A673 (cell line): ENCODE measurements at regions not wholly inside any gene's neighbourhood (a gene's known extent, or its start where the extent isn't known, plus 50 kb on each side); places are given as distances from the start of the nearest gene placed in this dataset.

Experiments
- BruUV-seq: library from RNA; stranded (reverse); fragments of 400-500 nt; replicated peaks from 2 replicates; lab custom pipeline; 2021; lab: Mats Ljungman, UMichigan
- CTCF ChIA-PET: fragments of 300-600 bp; sonication (Branson Sonifier 250); formaldehyde crosslinking; loops from one replicate; lab custom pipeline; 2022; ENCODE audit warnings: antibody characterized with exemption; lab: Charles Lee
- POLR2A ChIA-PET: fragments of 300-600 bp; sonication (Branson Sonifier 250); formaldehyde crosslinking; loops from one replicate; lab custom pipeline; 2022; ENCODE audit warnings: antibody characterized with exemption; ENCODE audit not compliant: low non-redundant PET; lab: Charles Lee
- DNase-seq: peaks from one replicate; pipeline ENCODE4 v3.0.0-alpha.2; 2015; ENCODE audit warnings: low spot score
- H3K27ac ChIP-seq: fragments of 200-600 bp; sonication (generic); 2 replicates; pipeline ENCODE4 v1.5.1; 2016; ENCODE audit warnings: mixed run types, low read depth, mild to moderate bottlenecking, mixed read lengths, antibody characterized with exemption, low read length; ENCODE audit not compliant: poor library complexity, severe bottlenecking
- H3K27me3 ChIP-seq: fragments of 200-600 bp; sonication (generic); replicated peaks from 2 replicates; pipeline ENCODE4 v1.6.1; 2017; ENCODE audit warnings: mixed run types, low read depth, mild to moderate bottlenecking, mixed read lengths, antibody characterized with exemption, low read length; ENCODE audit not compliant: insufficient read depth, poor library complexity
- H3K36me3 ChIP-seq: fragments of 200-600 bp; sonication (generic); 2 replicates; pipeline ENCODE4 v1.6.1; 2016; ENCODE audit warnings: mixed run types, mild to moderate bottlenecking, mixed read lengths, antibody characterized with exemption, low read length; ENCODE audit not compliant: insufficient read depth, poor library complexity, severe bottlenecking
- H3K4me1 ChIP-seq: fragments of 200-600 bp; sonication (generic); 2 replicates; pipeline ENCODE4 v1.6.1; 2017; ENCODE audit warnings: mixed run types, mild to moderate bottlenecking, mixed read lengths, antibody characterized with exemption, low read length; ENCODE audit not compliant: insufficient read depth, poor library complexity, severe bottlenecking
- H3K4me3 ChIP-seq: fragments of 200-600 bp; sonication (generic); 2 replicates; pipeline ENCODE4 v1.5.1; 2016; ENCODE audit warnings: low read depth, mixed run types, mild to moderate bottlenecking, mixed read lengths, low read length; ENCODE audit not compliant: poor library complexity, severe bottlenecking
- H3K9me3 ChIP-seq: fragments of 200-600 bp; sonication (generic); 2 replicates; pipeline ENCODE4 v1.6.1; 2016; ENCODE audit warnings: mixed run types, low read depth, mild to moderate bottlenecking, mixed read lengths, antibody characterized with exemption, low read length; ENCODE audit not compliant: poor library complexity, severe bottlenecking
- EZH2 ChIP-seq: fragments of 200-600 bp; sonication (generic); IDR thresholded peaks from 2 replicates; pipeline ENCODE4 v1.6.1; 2017; ENCODE audit warnings: borderline replicate concordance, low read depth, mild to moderate bottlenecking, mixed read lengths, antibody characterized with exemption, low read length; ENCODE audit not compliant: poor library complexity, severe bottlenecking
- intact Hi-C: fragments of 100-400 bp; cut with micrococcal nuclease; formaldehyde crosslinking; loops from one replicate; pipeline ENCODE4 v1.10.0; 2022; ENCODE audit not compliant: unreplicated experiment
- TF ChIP-seq, protein P1 (sequence below): fragments of 300-800, 200-600 bp; sonication (generic); conservative IDR thresholded peaks from 2 replicates; pipeline ENCODE4 v1.5.1; 2017; ENCODE audit warnings: low read depth, mild to moderate bottlenecking, antibody characterized with exemption, low read length, moderate library complexity, mixed read lengths

DNA sequence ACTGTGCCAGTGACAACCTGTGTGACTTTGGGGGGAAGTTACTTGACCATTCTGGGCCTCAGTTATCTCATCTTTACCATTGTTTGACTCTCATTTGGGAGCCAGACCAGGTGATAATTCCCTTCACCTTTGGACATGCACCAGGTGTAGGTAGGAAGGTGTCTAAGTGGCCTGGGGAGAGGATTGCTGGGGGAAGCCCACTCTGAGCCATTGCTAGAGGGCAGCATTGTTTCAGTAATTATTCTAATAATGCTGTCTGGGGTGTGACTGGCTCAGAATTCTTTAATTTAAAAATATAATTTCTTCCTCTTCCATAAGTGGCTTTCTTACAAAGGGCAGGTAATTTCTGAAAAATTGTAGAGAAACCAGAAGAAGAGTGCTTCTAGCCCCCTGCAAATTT lies 104.3 kb downstream of the RTL9 start:
- intact Hi-C loops = loop anchor here (5.0 kb wide), 1 partner anchor 204 kb away; no protein-coding TSS in a partner anchor
- no peaks in the 10 kb centered on the region for H3K36me3 ChIP-seq
- DNase-seq = no peak
- H3K4me3 ChIP-seq = no peak overlapping the region
- no TSS peak for BruUV-seq
- TF ChIP-seq, protein P1, sequence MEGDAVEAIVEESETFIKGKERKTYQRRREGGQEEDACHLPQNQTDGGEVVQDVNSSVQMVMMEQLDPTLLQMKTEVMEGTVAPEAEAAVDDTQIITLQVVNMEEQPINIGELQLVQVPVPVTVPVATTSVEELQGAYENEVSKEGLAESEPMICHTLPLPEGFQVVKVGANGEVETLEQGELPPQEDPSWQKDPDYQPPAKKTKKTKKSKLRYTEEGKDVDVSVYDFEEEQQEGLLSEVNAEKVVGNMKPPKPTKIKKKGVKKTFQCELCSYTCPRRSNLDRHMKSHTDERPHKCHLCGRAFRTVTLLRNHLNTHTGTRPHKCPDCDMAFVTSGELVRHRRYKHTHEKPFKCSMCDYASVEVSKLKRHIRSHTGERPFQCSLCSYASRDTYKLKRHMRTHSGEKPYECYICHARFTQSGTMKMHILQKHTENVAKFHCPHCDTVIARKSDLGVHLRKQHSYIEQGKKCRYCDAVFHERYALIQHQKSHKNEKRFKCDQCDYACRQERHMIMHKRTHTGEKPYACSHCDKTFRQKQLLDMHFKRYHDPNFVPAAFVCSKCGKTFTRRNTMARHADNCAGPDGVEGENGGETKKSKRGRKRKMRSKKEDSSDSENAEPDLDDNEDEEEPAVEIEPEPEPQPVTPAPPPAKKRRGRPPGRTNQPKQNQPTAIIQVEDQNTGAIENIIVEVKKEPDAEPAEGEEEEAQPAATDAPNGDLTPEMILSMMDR = peak; percentile 49
- TF ChIP-seq EZH2 = no peak
- ChIA-PET CTCF (no interaction called here), POLR2A (no interaction called here)
- H3K9me3 ChIP-seq = no peaks in the 10 kb centered on the region
- H3K4me1 ChIP-seq = peaks cover 4% of the 10 kb centered on the region
- H3K27me3 ChIP-seq = no peaks in the 10 kb centered on the region
- H3K27ac ChIP-seq = no peak overlapping the region

DNA sequence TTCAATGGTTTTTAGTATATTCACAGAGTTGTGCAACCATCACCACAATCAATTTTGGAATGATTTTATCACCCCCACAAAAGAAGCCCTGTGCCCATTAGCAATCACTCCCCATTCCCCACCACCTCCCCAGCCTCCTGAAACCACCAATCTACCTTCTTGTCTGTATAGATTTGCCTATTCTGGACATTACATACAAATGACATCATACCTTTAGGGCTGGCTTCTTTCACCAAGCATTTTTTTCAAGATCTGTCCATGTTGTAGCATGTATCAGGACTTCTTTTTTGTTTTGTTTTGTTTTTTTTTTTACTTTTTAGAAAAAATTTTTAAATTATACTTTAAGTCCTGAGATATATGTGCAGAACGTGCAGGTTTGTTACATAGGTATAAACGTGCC lies 108.1 kb downstream of the RTL9 start:
- CTCF ChIA-PET = no interaction called here

GRCh38 chrX:110472265-110472664 lies 113.6 kb downstream of the RTL9 start:
- intact Hi-C loops = no loop called here
- POLR2A ChIA-PET = no interaction called here
- CTCF ChIA-PET = no interaction called here
- no peak for TF ChIP-seq EZH2
- TF ChIP-seq, protein P1 = no peak
- Histone ChIP-seq H3K27ac (no peak overlapping the region), H3K4me1 (no peaks in the 10 kb centered on the region), H3K4me3 (no peak overlapping the region), H3K27me3 (no peaks in the 10 kb centered on the region), H3K9me3 (no peaks in the 10 kb centered on the region), H3K36me3 (no peaks in the 10 kb centered on the region)
- BruUV-seq = no TSS peak
- no peak for DNase-seq

More for the DNA sequence above, 108.1 kb downstream of the RTL9 start:
- no TSS peak for BruUV-seq
- Histone ChIP-seq H3K27ac (no peak overlapping the region), H3K9me3 (no peaks in the 10 kb centered on the region), H3K4me3 (no peak overlapping the region), H3K27me3 (no peaks in the 10 kb centered on the region), H3K4me1 (peaks cover 4% of the 10 kb centered on the region), H3K36me3 (no peaks in the 10 kb centered on the region)
- POLR2A ChIA-PET = no interaction called here
- intact Hi-C loops = no loop called here
- DNase-seq = no peak
- TF ChIP-seq EZH2 = no peak

DNA sequence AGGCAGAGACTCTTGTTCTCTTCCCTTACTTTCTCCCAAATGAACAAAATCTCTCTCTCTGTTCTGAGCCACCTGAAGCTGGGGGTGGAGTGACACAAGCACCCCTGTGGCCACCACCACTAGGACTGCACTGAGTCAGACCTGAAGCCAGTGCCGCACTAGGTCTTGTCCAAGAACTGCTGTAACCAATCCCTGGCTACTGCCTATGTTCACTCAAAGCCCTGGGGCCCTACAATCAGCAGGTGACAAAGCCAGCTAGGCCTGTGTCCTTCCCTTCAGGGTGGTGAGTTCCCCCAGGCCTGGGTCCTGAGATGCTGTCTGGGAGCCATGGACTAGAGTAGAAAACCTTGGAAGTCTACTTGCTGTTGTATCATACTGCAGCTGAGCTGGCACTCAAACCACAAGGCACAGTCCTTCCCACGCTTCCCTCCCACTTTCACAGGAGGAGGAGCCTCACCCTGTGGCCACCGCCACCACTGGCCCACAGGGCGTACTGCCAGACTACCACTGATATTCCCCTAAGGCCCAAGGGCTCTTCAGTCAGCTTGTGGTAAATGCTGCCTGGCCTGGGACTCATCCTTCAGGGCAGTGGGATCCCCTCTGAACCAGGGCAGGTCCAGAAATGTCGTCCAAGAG lies 119.1 kb downstream of the RTL9 start:
- no TSS peak for BruUV-seq
- no peaks in the 10 kb centered on the region for H3K4me1 ChIP-seq
- H3K4me3 ChIP-seq = no peak overlapping the region
- no peaks in the 10 kb centered on the region for H3K9me3 ChIP-seq
- H3K27me3 ChIP-seq = no peaks in the 10 kb centered on the region
- TF ChIP-seq, protein P1 = no peak
- no peak for TF ChIP-seq EZH2
- H3K27ac ChIP-seq = no peak overlapping the region
- ChIA-PET CTCF (no interaction called here), POLR2A (no interaction called here)
- DNase-seq = no peak
- intact Hi-C loops = no loop called here
- H3K36me3 ChIP-seq = no peaks in the 10 kb centered on the region
